A549 (cell line): ENCODE measurements at regions not wholly inside any gene's neighbourhood (a gene's known extent, or its start where the extent isn't known, plus 50 kb on each side); places are given as distances from the start of the nearest gene placed in this dataset.

Source experiments
- ATAC-seq, 2 experiments: fragments of 200-7000 bp in 1 of 2; fragments of >200 bp in 1 of 2; cut with Nextera tagmentation in 1 of 2; cut with Tn5 transposase in 1 of 2; 3 replicates each; pipeline versions ENCODE4 v1.8.0 to v1.9.1; 2018 to 2020; ENCODE audit warnings: mild to moderate bottlenecking in 1 of 2, moderate library complexity in 1 of 2
- CTCF ChIA-PET: fragments of 300-600 bp; sonication (Branson Sonifier 250); formaldehyde crosslinking; extraction: SDS; loops from one replicate; lab custom pipeline; 2021; ENCODE audit warnings: antibody characterized with exemption, inconsistent platforms; lab: Yijun Ruan, JAX
- POLR2A ChIA-PET: fragments of 350-600 bp; formaldehyde crosslinking; extraction: SDS; loops from one replicate; lab custom pipeline; 2021; ENCODE audit warnings: antibody characterized with exemption, inconsistent platforms; lab: Yijun Ruan, JAX
- DNase-seq, 2 experiments: peaks; one replicate each; pipeline versions ENCODE4 v3.0.0 to v3.0.0-alpha.2; 2011 to 2016; ENCODE audit warnings: low read depth in 1 of 2, low spot score in 1 of 2
- FAIRE-seq: peaks from 2 replicates; lab custom pipeline; 2011; peaks lifted over from hg19 to GRCh38; lab: Jason Lieb, UNC
- H3K27ac ChIP-seq, 2 experiments: fragments of >200 bp; sonication (Bioruptor Twin); formaldehyde crosslinking; 3 replicates each; pipeline ENCODE4 v1.5.1; 2016 to 2017
- H3K4me1 ChIP-seq: fragments of >200 bp; sonication (Bioruptor Twin); formaldehyde crosslinking; 3 replicates; pipeline ENCODE4 v1.6.1; 2016
- H3K4me2 ChIP-seq: fragments of >200 bp; sonication (Bioruptor Twin); formaldehyde crosslinking; 3 replicates; pipeline ENCODE4 v1.6.1; 2016
- H3K4me3 ChIP-seq: fragments of >200 bp; sonication (Bioruptor Twin); formaldehyde crosslinking; 3 replicates; pipeline ENCODE4 v1.5.1; 2016
- H3K9me3 ChIP-seq: fragments of >200 bp; sonication (Bioruptor Twin); formaldehyde crosslinking; 3 replicates; pipeline ENCODE4 v1.6.1; 2016
- BHLHE40 ChIP-seq: IDR thresholded peaks from 2 replicates; pipeline ENCODE4 v1.6.1; 2012; ENCODE audit warnings: low read depth, low read length, inconsistent platforms
- CBX2 ChIP-seq: fragments of 200-600 bp; sonication (generic); IDR thresholded peaks from 2 replicates; pipeline ENCODE4 v1.6.1; 2016; ENCODE audit warnings: low read depth, mild to moderate bottlenecking, borderline replicate concordance
- CHD4 ChIP-seq: fragments of 200-600 bp; sonication (generic); IDR thresholded peaks from 2 replicates; pipeline ENCODE4 v1.6.1; 2016; ENCODE audit warnings: antibody characterized with exemption, mild to moderate bottlenecking, borderline replicate concordance
- EHF ChIP-seq: fragments of 250-450 bp; sonication (Bioruptor Pico); IDR thresholded peaks from 2 replicates; pipeline ENCODE4 v1.5.0; 2020; ENCODE audit warnings: mild to moderate bottlenecking
- EHMT2 ChIP-seq: fragments of 200-600 bp; sonication (generic); IDR thresholded peaks from 2 replicates; pipeline ENCODE4 v1.6.1; 2016; ENCODE audit warnings: antibody characterized with exemption, low read depth, mild to moderate bottlenecking, moderate library complexity
- FOXS1 ChIP-seq: fragments of 250-450 bp; sonication (Bioruptor Pico); IDR thresholded peaks from 2 replicates; pipeline ENCODE4 v1.5.0; 2020; ENCODE audit warnings: mild to moderate bottlenecking, moderate library complexity
- GATA3 ChIP-seq: IDR thresholded peaks from 2 replicates; pipeline ENCODE4 v1.6.1; 2012; ENCODE audit warnings: borderline replicate concordance
- HDAC2 ChIP-seq: fragments of 200-600 bp; sonication (generic); IDR thresholded peaks from 2 replicates; pipeline ENCODE4 v1.6.1; 2016
- HEYL ChIP-seq: fragments of 250-450 bp; sonication (Bioruptor Pico); IDR thresholded peaks from 2 replicates; pipeline ENCODE4 v1.8.0; 2021; ENCODE audit warnings: mild to moderate bottlenecking, moderate library complexity
- JUNB ChIP-seq: fragments of >200 bp; sonication (Bioruptor Twin); formaldehyde crosslinking; IDR thresholded peaks from 2 replicates; pipeline ENCODE4 v1.6.1; 2016
- NFE2L2 ChIP-seq: fragments of 150-350 bp; conservative IDR thresholded peaks from 2 replicates; pipeline ENCODE4 v1.6.1; 2014; ENCODE audit warnings: low read length
- NR3C1 ChIP-seq: fragments of >200 bp; sonication (Bioruptor Twin); formaldehyde crosslinking; IDR thresholded peaks from 3 replicates; pipeline ENCODE4 v1.6.1; 2017
- RCOR1 ChIP-seq: fragments of 150-350 bp; IDR thresholded peaks from 2 replicates; pipeline ENCODE4 v1.6.1; 2014; ENCODE audit warnings: antibody characterized with exemption, low read length, low read depth
- RFX5 ChIP-seq: fragments of 450-650 bp; IDR thresholded peaks from 2 replicates; pipeline ENCODE4 v1.7.1; 2014; ENCODE audit warnings: antibody characterized with exemption, mild to moderate bottlenecking, moderate library complexity
- RNF2 ChIP-seq: fragments of 200-600 bp; sonication (generic); IDR thresholded peaks from 2 replicates; pipeline ENCODE4 v1.6.1; 2016; ENCODE audit warnings: low read depth, mild to moderate bottlenecking, antibody characterized with exemption, moderate library complexity, borderline replicate concordance
- SREBF2 ChIP-seq: fragments of 450-650 bp; IDR thresholded peaks from 2 replicates; pipeline ENCODE4 v1.6.1; 2014; ENCODE audit warnings: mild to moderate bottlenecking, moderate library complexity
- TFCP2L1 ChIP-seq: fragments of 250-450 bp; sonication (Bioruptor Pico); IDR thresholded peaks from 2 replicates; pipeline ENCODE4 v1.5.0; 2021; ENCODE audit warnings: mild to moderate bottlenecking
- ZNF302 ChIP-seq: fragments of 250-450 bp; sonication (Bioruptor Pico); IDR thresholded peaks from 2 replicates; pipeline ENCODE4 v1.9.0; 2021; ENCODE audit warnings: inconsistent platforms, mild to moderate bottlenecking, moderate library complexity
- WGBS: methylation state at CpG from one replicate; pipeline ENCODE4 v1.1.6; 2017; ENCODE audit errors: missing lambda C conversion rate; 5-methylcytosine and 5-hydroxymethylcytosine counted together
- TF ChIP-seq, protein P1 (sequence below): fragments of 200-600 bp; sonication (generic); IDR thresholded peaks from 2 replicates; pipeline ENCODE4 v1.6.1; 2016; ENCODE audit warnings: antibody characterized with exemption, mild to moderate bottlenecking, moderate library complexity
- TF ChIP-seq, protein P2 (sequence below): IDR thresholded peaks from 2 replicates; pipeline ENCODE4 v1.6.1; 2012

DNA sequence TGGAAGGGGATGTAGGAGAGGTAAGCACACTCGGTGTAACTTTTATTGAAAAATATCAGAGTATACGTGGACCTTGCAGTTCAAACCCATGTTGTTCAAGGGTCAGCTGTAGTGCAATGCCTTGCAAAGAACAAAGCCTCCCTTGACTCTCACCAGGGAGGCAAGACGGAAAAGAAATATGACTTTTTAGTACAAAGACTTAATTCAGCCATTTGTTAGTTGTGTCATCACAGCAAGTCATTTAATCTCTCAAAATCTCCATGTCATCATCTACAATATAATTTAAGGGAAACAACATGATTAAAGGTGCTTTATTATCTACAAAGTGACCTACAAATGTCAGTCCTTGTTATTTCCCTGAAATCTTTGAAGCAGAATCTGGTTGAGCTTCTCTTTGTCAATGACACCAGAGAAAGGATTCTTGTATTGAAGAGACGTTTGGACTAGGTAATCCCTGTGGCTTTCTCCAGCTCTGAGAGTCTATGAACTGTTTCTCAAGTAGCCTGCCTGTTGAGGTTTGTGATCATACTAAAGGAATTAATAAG lies 502.8 kb downstream of the REEP3 start:
- Histone ChIP-seq H3K9me3 (no peaks in the 10 kb centered on the region), H3K4me2 (no peak overlapping the region), H3K4me3 (no peak overlapping the region), H3K4me1 (no peaks in the 10 kb centered on the region), H3K27ac (no peak overlapping the region)
- no peak for DNase-seq
- POLR2A ChIA-PET = no interaction called here
- TF ChIP-seq EHMT2 (no peak), RFX5 (no peak), RCOR1 (no peak), CBX2 (no peak), EHF (CRISPR knock-in tag) (no peak), JUNB (no peak), GATA3 (no peak)
- FAIRE-seq = no peak
- 7% methylated on average over 4 of the region's 4 CpGs for WGBS
- CTCF ChIA-PET = no interaction called here
- ATAC-seq = no peak

DNA sequence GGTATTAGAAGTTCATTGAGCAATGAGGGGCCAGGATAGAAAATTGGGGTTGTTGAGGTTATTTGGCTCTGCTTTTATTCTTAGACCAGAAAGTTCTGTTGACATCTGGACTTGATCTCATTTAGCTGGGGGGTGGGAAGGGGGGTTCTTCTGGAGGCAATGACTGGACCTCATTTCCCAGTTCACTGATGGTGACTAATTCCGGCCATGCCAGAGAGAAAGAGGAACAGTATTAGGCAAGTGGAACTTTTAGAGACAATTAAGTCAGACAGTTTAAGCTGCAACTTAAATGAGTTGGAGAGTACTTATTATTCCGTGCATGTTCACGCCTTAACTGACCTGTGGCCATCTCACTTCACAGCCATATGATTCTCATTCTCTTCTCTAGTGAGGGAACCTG lies 512.5 kb downstream of the REEP3 start:
- no peak for FAIRE-seq
- POLR2A ChIA-PET = no interaction called here
- Histone ChIP-seq H3K4me3 (no peak overlapping the region), H3K27ac (no peak overlapping the region), H3K9me3 (no peaks in the 10 kb centered on the region), H3K4me1 (no peaks in the 10 kb centered on the region), H3K4me2 (no peak overlapping the region)
- no peak for DNase-seq
- CTCF ChIA-PET = interaction anchor here (2.0 kb wide), 1 partner anchor 8 kb away, joined by 16 read pairs; no protein-coding TSS in a partner anchor
- ATAC-seq = no peak
- no peak for TF ChIP-seq TFCP2L1 (CRISPR knock-in tag)
- 14% methylated on average over 3 of the region's 3 CpGs for WGBS

DNA sequence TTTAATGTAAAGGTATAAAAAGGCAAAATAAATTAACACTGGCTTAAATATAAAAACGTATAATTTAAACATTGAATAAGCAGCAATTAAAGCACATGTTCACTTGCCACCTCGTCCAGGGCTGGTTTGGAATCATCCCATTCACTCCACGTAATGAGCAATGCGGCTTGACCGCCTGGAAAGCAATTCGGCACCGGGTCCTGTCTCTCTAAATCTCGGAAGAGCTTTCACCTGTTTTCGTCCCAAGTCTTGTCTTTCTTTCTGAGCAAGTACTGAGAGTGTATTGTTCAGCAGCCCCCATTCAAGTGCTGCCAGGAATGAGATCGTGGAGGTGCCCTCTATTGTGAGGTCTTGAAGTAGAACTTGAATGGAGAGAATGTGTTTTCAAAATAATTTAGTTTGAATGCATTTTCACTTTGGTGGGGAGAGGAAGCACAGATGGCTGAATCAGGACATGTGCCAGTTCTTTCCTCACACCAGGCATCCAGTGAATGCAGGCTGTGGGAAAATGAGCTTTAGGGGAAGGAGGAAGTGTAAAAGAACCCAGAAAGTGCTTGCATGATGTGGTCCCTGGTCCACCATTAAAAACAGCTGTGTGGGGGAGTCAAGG lies 515.2 kb downstream of the REEP3 start:
- no peak for DNase-seq
- POLR2A ChIA-PET = no interaction called here
- FAIRE-seq = no peak
- TF ChIP-seq BHLHE40 (no peak), CHD4 (no peak), HDAC2 (no peak), JUNB (no peak), NFE2L2 (no peak), RFX5 (no peak), SREBF2 (no peak), RNF2 (no peak), CBX2 (no peak), HEYL (CRISPR knock-in tag) (no peak), ZNF302 (CRISPR knock-in tag) (no peak), NR3C1 (no peak), FOXS1 (CRISPR knock-in tag) (no peak)
- TF ChIP-seq, protein P1, sequence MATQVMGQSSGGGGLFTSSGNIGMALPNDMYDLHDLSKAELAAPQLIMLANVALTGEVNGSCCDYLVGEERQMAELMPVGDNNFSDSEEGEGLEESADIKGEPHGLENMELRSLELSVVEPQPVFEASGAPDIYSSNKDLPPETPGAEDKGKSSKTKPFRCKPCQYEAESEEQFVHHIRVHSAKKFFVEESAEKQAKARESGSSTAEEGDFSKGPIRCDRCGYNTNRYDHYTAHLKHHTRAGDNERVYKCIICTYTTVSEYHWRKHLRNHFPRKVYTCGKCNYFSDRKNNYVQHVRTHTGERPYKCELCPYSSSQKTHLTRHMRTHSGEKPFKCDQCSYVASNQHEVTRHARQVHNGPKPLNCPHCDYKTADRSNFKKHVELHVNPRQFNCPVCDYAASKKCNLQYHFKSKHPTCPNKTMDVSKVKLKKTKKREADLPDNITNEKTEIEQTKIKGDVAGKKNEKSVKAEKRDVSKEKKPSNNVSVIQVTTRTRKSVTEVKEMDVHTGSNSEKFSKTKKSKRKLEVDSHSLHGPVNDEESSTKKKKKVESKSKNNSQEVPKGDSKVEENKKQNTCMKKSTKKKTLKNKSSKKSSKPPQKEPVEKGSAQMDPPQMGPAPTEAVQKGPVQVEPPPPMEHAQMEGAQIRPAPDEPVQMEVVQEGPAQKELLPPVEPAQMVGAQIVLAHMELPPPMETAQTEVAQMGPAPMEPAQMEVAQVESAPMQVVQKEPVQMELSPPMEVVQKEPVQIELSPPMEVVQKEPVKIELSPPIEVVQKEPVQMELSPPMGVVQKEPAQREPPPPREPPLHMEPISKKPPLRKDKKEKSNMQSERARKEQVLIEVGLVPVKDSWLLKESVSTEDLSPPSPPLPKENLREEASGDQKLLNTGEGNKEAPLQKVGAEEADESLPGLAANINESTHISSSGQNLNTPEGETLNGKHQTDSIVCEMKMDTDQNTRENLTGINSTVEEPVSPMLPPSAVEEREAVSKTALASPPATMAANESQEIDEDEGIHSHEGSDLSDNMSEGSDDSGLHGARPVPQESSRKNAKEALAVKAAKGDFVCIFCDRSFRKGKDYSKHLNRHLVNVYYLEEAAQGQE = no peak
- TF ChIP-seq, protein P2, sequence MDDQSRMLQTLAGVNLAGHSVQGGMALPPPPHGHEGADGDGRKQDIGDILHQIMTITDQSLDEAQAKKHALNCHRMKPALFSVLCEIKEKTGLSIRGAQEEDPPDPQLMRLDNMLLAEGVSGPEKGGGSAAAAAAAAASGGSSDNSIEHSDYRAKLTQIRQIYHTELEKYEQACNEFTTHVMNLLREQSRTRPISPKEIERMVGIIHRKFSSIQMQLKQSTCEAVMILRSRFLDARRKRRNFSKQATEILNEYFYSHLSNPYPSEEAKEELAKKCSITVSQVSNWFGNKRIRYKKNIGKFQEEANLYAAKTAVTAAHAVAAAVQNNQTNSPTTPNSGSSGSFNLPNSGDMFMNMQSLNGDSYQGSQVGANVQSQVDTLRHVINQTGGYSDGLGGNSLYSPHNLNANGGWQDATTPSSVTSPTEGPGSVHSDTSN = no peak
- TF ChIP-seq, all 56 proteins: peak for 0
- Histone ChIP-seq H3K4me1 (no peaks in the 10 kb centered on the region), H3K27ac (no peak overlapping the region), H3K4me3 (no peak overlapping the region), H3K4me2 (no peak overlapping the region), H3K9me3 (no peaks in the 10 kb centered on the region)
- WGBS = 14% methylated on average over 10 of the region's 10 CpGs
- CTCF ChIA-PET = interaction anchor here (1.1 kb wide), 1 partner anchor 10 kb away, joined by 3 read pairs; no protein-coding TSS in a partner anchor
- no peak for ATAC-seq
